WTC11 (cell line): ENCODE measurements at regions not wholly inside any gene's neighbourhood (a gene's known extent, or its start where the extent isn't known, plus 50 kb on each side); places are given as distances from the start of the nearest gene placed in this dataset.

ENCODE experiments used
- ATAC-seq: fragments of 200-7000 bp; cut with Tn5 transposase; 2 replicates; pipeline ENCODE4 v1.10.0; 2021; ENCODE audit warnings: mild to moderate bottlenecking, moderate library complexity
- CTCF ChIA-PET: fragments of 300-600 bp; sonication (Branson Sonifier 250); formaldehyde crosslinking; loops from one replicate; lab custom pipeline; 2021; ENCODE audit warnings: antibody characterized with exemption; lab: Charles Lee
- POLR2A ChIA-PET: fragments of 350-600 bp; sonication (Branson Sonifier 250); formaldehyde crosslinking; loops from one replicate; lab custom pipeline; 2021; ENCODE audit warnings: antibody characterized with exemption; lab: Charles Lee
- DNase-seq: peaks from one replicate; pipeline ENCODE4 v3.0.0; 2021; ENCODE audit warnings: low spot score
- H3K27ac Mint-ChIP-seq: 2 replicates; pipeline ENCODE4 v1.8.0; 2021; ENCODE audit warnings: mixed read lengths
- H3K27me3 Mint-ChIP-seq: 2 replicates; pipeline ENCODE4 v1.8.0; 2021; ENCODE audit warnings: low read depth, mild to moderate bottlenecking, moderate library complexity, mixed read lengths
- H3K36me3 Mint-ChIP-seq: 2 replicates; pipeline ENCODE4 v1.8.0; 2021; ENCODE audit warnings: mixed read lengths
- H3K4me1 Mint-ChIP-seq: 2 replicates; pipeline ENCODE4 v1.8.0; 2022; ENCODE audit warnings: mixed read lengths
- H3K4me3 Mint-ChIP-seq: 2 replicates; pipeline ENCODE4 v1.8.0; 2021; ENCODE audit warnings: mild to moderate bottlenecking, moderate library complexity, mixed read lengths
- H3K9me3 Mint-ChIP-seq: 2 replicates; pipeline ENCODE4 v1.8.0; 2021; ENCODE audit warnings: mixed read lengths
- ARID4B ChIP-seq: sonication (generic); formaldehyde crosslinking; IDR thresholded peaks from 2 replicates; pipeline ENCODE4 v1.8.0; 2023; ENCODE audit warnings: missing genetic modification reagents, mild to moderate bottlenecking, borderline replicate concordance
- CBFB ChIP-seq: sonication (generic); formaldehyde crosslinking; IDR thresholded peaks from 2 replicates; pipeline ENCODE4 v1.8.1; 2022; ENCODE audit warnings: mild to moderate bottlenecking, low read depth, missing genetic modification reagents
- CREM ChIP-seq: sonication (generic); formaldehyde crosslinking; IDR thresholded peaks from 2 replicates; pipeline ENCODE4 v1.8.1; 2022; ENCODE audit warnings: mild to moderate bottlenecking, missing genetic modification reagents, moderate library complexity
- E2F4 ChIP-seq: sonication (generic); formaldehyde crosslinking; IDR thresholded peaks from 2 replicates; pipeline ENCODE4 v1.8.1; 2022; ENCODE audit warnings: low read depth, mild to moderate bottlenecking, moderate library complexity, missing genetic modification reagents, borderline replicate concordance
- ERG ChIP-seq: fragments of 250-450 bp; sonication (Bioruptor Pico); IDR thresholded peaks from 2 replicates; pipeline ENCODE4 v1.8.0; 2021; ENCODE audit warnings: mild to moderate bottlenecking
- FOXK1 ChIP-seq: sonication (generic); formaldehyde crosslinking; IDR thresholded peaks from 2 replicates; pipeline ENCODE4 v1.8.0; 2022; ENCODE audit warnings: mild to moderate bottlenecking, moderate library complexity, missing genetic modification reagents
- JAZF1 ChIP-seq: fragments of 250-450 bp; sonication (Bioruptor Pico); IDR thresholded peaks from 2 replicates; pipeline ENCODE4 v1.9.0; 2021; ENCODE audit warnings: moderate library complexity, mild to moderate bottlenecking, inconsistent platforms
- JUN ChIP-seq: sonication (generic); formaldehyde crosslinking; IDR thresholded peaks from 2 replicates; pipeline ENCODE4 v1.8.0; 2023; ENCODE audit warnings: mild to moderate bottlenecking, missing genetic modification reagents
- PRDM15 ChIP-seq: sonication (generic); formaldehyde crosslinking; IDR thresholded peaks from 2 replicates; pipeline ENCODE4 v1.8.0; 2022; ENCODE audit warnings: missing genetic modification reagents
- TEAD4 ChIP-seq: sonication (generic); formaldehyde crosslinking; IDR thresholded peaks from 2 replicates; pipeline ENCODE4 v1.8.0; 2022; ENCODE audit warnings: mild to moderate bottlenecking, missing genetic modification reagents
- ZBTB43 ChIP-seq: sonication (generic); formaldehyde crosslinking; IDR thresholded peaks from 2 replicates; pipeline ENCODE4 v1.8.1; 2023; ENCODE audit warnings: mild to moderate bottlenecking, missing genetic modification reagents
- ZMAT4 ChIP-seq: fragments of 250-450 bp; sonication (Bioruptor Pico); IDR thresholded peaks from 2 replicates; pipeline ENCODE4 v1.9.0; 2021; ENCODE audit warnings: mild to moderate bottlenecking
- ZNF263 ChIP-seq: sonication (generic); formaldehyde crosslinking; IDR thresholded peaks from 2 replicates; pipeline ENCODE4 v1.8.1; 2022; ENCODE audit warnings: low read depth, mild to moderate bottlenecking, moderate library complexity, missing genetic modification reagents

- no peak for TF ChIP-seq ZBTB43 (CRISPR knock-in tag)
- no peak for TF ChIP-seq PRDM15 (CRISPR knock-in tag)
- TF ChIP-seq ZNF263 (CRISPR knock-in tag): no peak
- TF ChIP-seq CBFB: no peak
- no peak for TF ChIP-seq ZMAT4 (CRISPR knock-in tag)
- TF ChIP-seq ERG (CRISPR knock-in tag): no peak
- TF ChIP-seq TEAD4 (CRISPR knock-in tag): no peak
- TF ChIP-seq CREM (CRISPR knock-in tag): no peak
- no peak for TF ChIP-seq E2F4
- no peak for TF ChIP-seq ARID4B
- no peak for TF ChIP-seq JUN (CRISPR knock-in tag)
Measured at GRCh38 chr1:177799746-177800145, 170.1 kb downstream of the SEC16B start (continued).

- ChIA-PET CTCF (no interaction called here), POLR2A (no interaction called here)
- Mint-ChIP-seq H3K36me3 (peaks cover 13% of the 10 kb centered on the region), H3K9me3 (peaks cover 27% of the 10 kb centered on the region), H3K4me1 (peaks cover 54% of the 10 kb centered on the region), H3K4me3 (no peak overlapping the region), H3K27me3 (peaks cover 6% of the 10 kb centered on the region), H3K27ac (no peak overlapping the region)
- no peak for ATAC-seq
- no peak for DNase-seq
- TF ChIP-seq JAZF1 (CRISPR knock-in tag) (no peak), FOXK1 (CRISPR knock-in tag) (no peak)
Measured at GRCh38 chr1:177798614-177799013, 171.2 kb downstream of the SEC16B start.
